NCI-H2196 (cell line): ENCODE measurements at regions not wholly inside any gene's neighbourhood (a gene's known extent, or its start where the extent isn't known, plus 50 kb on each side); places are given as distances from the start of the nearest gene placed in this dataset.

ENCODE experiments used
- DNase-seq: peaks from one replicate; lab custom pipeline; 2025; ENCODE audit not compliant: unreplicated experiment; lab: John Stamatoyannopoulos, UW

DNA sequence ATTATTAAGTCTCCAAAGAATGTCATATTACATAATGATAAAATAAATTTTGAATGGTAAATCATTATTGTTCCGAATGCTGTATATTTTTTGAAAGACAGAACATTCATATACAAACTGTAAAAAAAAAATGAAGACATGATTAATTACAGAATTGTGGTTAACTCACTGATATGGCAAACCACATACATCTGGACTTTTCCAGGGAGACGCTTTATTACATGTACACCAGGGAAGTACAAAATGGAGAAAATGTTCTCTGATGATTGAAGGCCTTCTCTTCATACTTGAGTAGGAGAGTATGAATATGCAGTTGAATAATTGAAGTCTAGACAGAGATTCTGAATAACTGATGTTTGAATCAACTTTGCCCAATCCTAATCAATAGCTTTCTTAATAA, 1886.9 kb downstream of the EFNA5 start:
- DNase-seq = no peak

DNA sequence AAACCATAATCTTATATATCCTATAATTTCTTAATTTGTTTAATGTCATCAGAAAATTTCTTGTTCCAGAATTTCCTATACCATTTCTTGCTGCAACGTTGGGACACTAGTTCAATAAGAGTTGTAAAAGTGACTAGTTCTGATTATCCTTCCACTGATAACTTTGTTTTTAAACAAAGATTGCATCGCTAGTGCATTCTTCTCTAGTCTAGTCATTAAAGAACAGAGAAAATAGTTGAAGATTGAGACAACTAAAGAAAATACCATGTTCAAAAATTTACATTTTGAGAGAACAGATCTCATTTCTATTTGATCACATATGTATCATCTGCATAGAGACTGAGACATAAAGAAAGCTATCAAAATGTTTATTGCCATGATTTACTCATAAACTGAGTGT, 1888.2 kb downstream of the EFNA5 start:
- no peak for DNase-seq

DNA sequence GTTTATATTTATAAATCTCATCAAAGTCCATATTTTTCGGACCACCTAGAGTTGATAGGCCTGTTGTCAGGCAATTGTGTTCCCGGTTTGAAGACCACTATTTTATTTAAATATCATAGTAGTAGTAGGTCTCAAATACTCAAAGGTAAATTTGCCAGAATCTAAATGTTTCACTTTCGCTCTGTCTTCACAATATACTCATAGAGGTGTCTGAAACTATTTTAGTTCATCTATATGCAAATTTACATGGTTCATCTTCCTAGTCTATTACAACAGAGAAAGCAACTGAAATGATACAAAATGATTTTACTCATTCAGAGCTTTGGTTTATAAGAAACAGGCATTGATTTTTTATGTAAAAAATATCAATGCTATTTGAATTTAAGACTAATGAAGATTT, 1897.5 kb downstream of the EFNA5 start:
- DNase-seq = no peak

DNA sequence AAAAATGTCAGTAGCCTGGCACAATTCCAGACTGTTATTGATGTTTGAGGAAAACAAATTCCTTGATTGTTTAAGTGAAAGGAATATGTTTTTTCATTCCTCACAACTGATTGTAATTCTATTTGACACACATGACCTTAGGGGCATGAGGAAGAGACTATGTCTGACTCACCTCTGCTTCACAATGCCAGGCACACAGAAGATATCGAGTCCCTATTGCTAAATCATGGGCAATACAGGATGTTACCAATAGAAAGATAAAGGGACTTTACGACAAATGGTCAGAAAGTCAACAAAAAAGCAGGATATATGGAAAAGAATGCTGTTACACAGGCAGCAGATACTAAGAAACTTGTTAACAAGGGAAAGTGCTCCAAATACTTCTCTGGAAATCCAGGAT, 1903.5 kb downstream of the EFNA5 start:
- DNase-seq = no peak

DNA sequence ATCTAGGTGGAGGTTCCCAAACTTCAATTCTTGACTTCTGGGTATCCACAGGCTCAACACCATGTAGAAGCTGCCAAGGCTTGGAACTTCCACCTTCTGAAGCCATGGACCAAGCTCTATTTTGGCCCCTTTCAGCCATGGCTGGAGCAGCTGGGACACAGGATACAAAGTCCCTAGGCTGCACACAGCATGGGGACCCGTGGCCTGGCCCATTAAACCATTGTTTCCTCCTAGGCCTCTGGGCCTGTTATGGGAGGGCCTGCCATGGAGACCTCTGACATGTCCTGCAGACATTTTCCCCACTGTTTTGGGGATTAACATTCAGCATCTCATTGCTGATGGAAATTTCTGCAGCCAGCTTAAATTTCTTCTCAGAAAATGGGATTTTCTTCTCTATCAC, 1908.0 kb downstream of the EFNA5 start:
- DNase-seq = no peak

GRCh38 chr5:105754056-105754455, 1916.7 kb downstream of the EFNA5 start:
- no peak for DNase-seq

GRCh38 chr5:105752801-105753200, 1917.9 kb downstream of the EFNA5 start:
- no peak for DNase-seq

DNA sequence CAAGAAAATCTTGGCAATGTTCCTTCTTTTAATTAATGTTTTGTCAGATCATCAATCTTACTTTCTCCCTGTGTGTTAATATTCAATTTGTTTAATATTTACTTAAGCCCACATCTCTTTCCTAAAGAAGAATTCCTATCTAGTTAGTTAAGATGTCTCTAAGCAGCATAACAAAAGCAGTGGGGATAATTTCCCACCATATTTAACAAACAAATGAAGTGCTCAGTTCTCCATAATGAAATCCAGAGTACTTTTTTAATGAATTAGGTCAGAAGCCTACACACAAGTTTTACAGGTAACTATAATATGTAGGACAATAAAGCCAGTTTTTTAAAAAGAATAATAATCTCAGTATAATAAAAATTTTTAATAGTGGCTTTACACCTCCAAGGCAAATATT, 1918.8 kb downstream of the EFNA5 start:
- no peak for DNase-seq

DNA sequence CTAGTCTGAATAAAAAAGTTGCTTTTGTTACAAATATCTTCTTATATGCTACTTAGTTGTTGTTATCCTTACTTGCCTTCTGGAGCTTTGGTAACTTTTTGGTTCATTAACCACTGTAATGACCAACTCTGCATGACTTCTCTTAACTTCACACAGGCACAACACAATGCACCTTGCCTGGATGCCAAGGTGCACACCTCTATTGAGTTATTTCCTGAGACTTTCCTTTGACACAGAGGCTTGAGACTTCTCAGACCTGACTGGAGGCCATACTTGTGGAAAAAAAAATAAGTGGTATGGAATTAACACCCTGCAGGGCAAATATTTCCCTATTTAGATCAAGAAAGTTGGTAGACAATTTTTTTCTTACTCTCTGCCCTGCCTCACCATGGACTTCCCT, 1925.6 kb downstream of the EFNA5 start:
- no peak for DNase-seq

DNA sequence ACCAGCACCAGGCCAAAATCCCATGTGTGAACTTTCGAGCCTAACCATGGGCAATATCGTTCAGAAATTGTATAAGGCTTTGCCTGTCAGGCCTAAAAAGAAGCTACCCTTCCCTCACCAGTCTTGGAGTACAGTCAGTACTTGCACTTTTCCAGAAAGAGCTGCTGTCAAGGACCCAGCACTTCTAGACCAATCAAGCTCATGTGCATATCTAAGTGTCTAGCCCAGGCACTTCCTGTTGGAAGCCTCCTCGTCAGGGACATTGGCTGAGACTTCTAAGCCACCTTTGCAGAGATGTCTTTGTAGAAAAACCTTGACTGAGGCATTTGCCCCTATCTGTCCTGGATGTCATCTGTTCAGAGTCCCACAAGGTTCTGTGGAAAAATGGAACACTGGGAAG, 1930.5 kb downstream of the EFNA5 start:
- DNase-seq = no peak

- DNase-seq = no peak
These were observed 1931.0 kb downstream of the EFNA5 start for GRCh38 chr5:105739732-105740131.

DNA sequence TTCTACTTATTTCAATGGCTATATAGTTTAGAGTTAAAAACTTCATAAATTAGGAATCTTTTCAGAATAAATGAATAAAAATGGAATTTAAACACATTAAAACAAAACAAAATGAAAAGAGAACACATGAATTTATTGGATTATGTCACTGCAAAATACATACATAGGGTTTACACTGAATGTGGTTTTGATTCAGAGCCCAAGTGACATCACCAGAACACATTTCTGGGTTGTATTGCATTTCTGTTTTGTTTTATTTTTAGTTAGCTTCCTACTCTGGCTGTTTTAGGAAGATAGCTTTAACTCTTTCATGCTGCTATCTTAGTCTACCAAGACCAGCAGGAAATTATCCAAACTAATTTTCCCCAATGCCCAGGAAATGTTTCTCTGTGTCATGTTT, 1935.0 kb downstream of the EFNA5 start:
- no peak for DNase-seq

- DNase-seq = no peak
These were observed 1939.8 kb downstream of the EFNA5 start for GRCh38 chr5:105730982-105731381.

DNA sequence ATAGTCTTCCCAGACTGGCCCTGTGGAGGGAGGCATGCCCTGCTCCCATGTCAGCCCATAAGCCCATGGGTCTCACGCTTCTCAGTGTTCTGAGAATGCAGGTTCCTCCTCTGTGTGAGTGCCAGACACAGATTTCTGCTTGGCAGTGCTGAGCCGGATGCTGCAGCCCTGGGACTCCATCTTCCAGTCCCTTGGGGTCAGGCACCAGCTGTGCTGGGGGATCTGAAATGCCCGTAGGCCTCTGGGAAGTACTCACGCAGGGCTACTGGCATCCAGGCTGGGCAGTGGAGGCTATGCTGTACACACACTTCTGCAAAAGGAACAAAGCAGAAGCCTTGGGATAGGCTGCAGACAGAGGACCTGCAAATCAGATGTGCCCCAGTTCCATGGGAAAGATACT, 1944.6 kb downstream of the EFNA5 start:
- no peak for DNase-seq

DNA sequence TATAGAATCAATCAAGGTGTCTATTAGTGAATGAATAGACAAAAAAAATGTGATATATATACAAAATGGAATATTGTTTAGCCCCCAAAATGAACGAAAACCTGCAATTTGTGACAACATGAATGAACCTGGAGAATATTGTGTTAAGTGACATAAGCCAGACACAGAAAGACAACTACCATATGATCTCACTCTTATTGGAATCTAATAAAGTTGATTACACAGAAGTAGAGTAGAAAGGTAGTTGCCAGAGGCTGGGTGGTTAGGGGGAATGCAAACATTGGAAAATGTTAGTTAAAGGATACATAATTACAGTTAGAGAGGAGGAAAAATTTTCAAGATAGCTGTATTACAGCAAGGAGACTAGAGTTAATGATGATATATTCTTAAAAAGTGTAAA, 1962.3 kb downstream of the EFNA5 start:
- no peak for DNase-seq

- no peak for DNase-seq
These were observed 1968.4 kb downstream of the EFNA5 start for GRCh38 chr5:105702323-105702722.

DNA sequence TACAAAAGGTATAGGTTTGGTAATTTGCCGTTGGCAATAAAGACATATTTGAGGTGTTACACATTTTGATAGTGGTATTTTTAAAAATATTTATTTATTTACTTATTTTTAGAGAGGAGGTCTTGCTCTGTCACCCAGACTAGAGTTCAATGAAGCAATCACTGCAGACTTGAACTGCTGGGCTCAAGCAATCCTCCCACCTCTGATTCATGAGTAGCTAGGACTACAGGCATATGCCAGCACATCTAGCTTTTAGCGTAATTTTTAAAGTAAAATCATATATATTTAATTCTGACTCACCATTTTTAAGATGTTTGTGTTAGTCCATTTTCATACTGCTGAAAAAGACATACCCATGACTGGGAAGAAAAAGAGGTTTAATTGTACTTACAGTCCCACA, 1974.3 kb downstream of the EFNA5 start:
- DNase-seq = no peak

- DNase-seq = no peak
These were observed 1974.8 kb downstream of the EFNA5 start for GRCh38 chr5:105695941-105696340.

DNA sequence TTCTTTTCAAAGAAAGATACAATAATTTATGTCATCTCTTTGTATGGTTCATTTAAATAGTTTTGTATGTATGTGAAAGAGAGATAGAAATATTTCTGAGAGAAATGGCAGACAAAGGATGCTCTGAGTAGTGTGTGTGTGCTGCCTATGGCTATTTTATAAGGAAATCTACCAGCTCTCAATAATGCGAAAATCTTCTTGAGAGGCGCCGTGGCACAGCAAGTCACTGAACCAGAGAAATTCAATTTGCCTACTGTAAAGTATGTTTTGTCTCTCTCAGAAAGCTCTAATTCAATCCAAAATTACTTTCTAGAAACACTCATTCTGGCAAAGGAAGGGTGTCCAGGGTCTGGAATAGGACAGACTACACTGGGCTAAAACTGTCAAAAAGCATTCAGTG, 1981.1 kb downstream of the EFNA5 start:
- DNase-seq = no peak

DNA sequence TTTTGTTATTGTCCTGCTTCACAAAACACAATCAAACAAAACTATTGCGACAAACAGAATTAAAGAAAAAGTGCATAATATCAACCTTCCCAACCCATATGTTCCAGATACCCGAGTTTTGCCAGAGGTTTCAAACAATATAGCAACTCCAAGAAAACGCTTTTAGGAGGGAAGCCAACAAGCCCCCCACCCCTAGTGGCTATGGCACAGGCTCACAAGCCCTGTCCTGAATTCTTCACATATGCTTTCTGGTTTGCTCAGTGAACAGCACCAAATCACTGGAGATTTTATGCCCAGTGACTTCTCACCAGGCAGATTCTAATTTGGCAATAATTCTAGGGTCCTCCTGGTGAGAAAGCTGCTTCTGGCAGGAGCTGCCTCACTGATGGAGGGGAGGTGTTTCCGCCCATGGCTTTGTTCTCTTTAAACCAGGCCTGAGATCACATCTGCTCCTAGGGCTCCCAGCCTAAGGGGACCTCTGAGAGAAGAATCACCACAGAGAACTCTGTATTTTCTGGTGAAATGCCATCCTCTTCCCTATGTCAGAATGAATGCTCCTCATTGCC, 1982.4 kb downstream of the EFNA5 start:
- DNase-seq = no peak

DNA sequence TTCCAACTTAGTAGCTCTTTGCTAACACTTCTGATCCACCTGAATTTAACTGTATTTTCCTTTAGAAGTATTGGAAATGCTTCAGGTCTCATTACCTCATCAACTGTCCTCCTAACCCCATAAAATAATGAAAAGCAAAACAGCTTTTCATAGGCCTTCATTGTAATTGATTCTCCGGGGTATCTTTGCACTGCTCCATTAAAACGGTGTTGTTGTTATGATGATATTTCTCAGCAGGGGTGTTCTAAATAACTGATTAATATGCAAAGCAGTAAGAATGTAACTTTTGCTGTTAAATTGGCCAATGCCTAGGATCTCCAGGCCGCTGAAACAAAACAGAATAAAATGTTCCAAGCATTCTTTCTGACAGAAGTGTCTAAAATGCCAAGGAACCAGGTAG, 1983.2 kb downstream of the EFNA5 start:
- no peak for DNase-seq

DNA sequence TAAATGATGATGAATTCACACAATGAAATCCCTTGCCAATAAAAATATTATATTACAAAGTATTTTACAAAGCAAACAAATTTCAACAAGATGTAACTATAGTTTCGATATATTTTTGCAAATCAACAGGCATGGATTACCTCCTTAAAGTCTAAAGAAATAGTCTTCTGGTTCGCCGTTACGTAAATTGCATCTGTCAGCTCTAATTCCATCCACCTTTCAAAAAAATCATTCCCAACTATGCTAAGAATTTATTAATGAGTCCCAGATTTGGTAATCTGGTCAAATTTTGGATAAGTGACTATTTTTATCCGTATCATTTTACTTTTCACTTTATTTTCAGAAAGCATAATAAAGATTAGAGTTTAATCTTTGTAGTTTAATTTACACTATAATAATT, 1984.9 kb downstream of the EFNA5 start:
- DNase-seq = no peak

- DNase-seq = no peak
These were observed 1985.9 kb downstream of the EFNA5 start for GRCh38 chr5:105684799-105685198.
